Panc1 (cell line): ENCODE measurements at regions not wholly inside any gene's neighbourhood (a gene's known extent, or its start where the extent isn't known, plus 50 kb on each side); places are given as distances from the start of the nearest gene placed in this dataset.

Source experiments
- CTCF ChIP-seq: fragments of 450-650 bp; IDR thresholded peaks from 2 replicates; pipeline ENCODE4 v1.5.1; 2017; ENCODE audit warnings: mild to moderate bottlenecking
- SIN3A ChIP-seq: IDR thresholded peaks from 2 replicates; pipeline ENCODE4 v1.6.1; 2012; ENCODE audit warnings: low read depth, mild to moderate bottlenecking, low read length, moderate library complexity, borderline replicate concordance; ENCODE audit not compliant: insufficient read depth

DNA sequence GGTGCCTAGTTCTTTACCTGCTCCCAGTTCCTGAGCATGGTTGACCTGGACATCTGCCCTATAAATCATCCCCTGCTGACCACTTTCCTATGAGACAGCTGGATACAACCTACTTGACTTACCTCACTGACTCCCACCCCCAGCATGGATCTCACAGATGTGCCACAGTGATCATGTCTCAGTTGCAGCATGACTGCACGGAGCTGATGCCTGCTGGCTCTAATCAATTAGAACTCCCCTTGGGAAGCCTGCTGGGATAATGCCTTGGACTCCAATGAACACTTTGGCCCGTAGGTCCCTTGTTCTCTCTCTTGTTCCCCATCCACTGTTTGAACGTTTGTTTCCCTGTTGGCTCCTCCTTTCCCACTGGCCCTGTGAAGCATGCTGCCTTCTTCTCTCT, 271.2 kb upstream of the IGFBP3 start:
- TF ChIP-seq SIN3A, result no peak
- no peak for TF ChIP-seq CTCF
